ENCODE measurements at regions not wholly inside any gene's neighbourhood (a gene's known extent, or its start where the extent isn't known, plus 50 kb on each side); places are given as distances from the start of the nearest gene placed in this dataset.
"Not testable (repeated sequence)": the region's sequence is repeated elsewhere in the genome, so short reads cannot be mapped to it uniquely, and the experiment has no call there.

DNA sequence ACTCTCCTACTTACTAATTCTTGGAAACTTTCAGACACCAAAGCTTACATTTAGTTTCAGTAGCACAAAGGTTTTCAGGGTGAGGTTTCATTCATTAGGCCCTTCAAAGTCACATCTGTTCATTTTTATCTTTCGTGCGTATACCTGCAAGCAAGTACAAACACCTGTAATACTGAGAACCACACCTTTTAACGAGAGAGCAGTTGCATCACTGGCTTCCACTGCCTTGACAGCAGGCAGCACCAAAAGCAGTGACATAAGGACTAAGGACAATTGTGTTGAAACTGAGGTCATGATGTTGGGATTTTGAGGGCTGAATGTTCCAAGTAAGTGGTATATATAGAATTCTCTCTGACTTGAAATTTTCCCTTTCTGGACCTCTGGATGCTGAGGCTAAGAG lies 61.1 kb downstream of the GOLGA6L25 start:
- in situ Hi-C loops (cut with MboI; ENCODE audit: low pct_unique_long_range_greater_than_20kb in 2 of 9, low sequenced_read_pairs in 9 of 9, unreplicated experiment in 9 of 9); H3K4me1 ChIP-seq (replicated peaks in 1 of 2); ATAC-seq (replicated peaks in 6 of 8); H3K27ac ChIP-seq; H3K4me3 ChIP-seq: not testable (repeated sequence)
- WGBS, 10 experiments = no CpG with 5 or more reads among the region's 3 CpGs

GRCh38 chr15:28621704-28622103 lies 68.3 kb downstream of the GOLGA6L25 start:
- no CpG with 5 or more reads among the region's 2 CpGs for WGBS, 10 experiments
- H3K27ac ChIP-seq; ATAC-seq (replicated peaks in 6 of 8); in situ Hi-C loops (cut with MboI; ENCODE audit: low pct_unique_long_range_greater_than_20kb in 2 of 9, low sequenced_read_pairs in 9 of 9, unreplicated experiment in 9 of 9); H3K4me3 ChIP-seq; H3K4me1 ChIP-seq (replicated peaks in 1 of 2): not testable (repeated sequence)

DNA sequence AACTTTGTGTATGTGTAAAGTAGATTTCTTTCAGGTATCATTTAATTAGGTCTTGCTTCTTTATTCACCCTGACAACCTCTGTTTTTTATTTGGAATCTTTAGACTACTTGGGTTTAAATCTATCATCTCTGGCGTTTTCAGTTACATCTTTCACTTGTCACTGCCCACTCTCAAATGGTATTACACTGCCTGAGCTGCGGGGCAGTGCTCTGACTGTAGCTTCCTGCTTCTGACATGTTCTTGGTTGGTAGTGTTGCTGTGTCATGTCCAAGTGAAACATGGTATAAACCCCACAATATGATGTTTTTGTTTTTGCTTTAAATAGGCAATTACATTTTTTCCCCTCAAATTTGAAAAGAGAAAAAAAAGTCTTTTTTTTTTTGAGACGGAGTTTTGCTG lies 68.8 kb downstream of the GOLGA6L25 start:
- H3K27ac ChIP-seq; ATAC-seq (replicated peaks in 6 of 8); H3K4me1 ChIP-seq (replicated peaks in 1 of 2); in situ Hi-C loops (cut with MboI; ENCODE audit: low pct_unique_long_range_greater_than_20kb in 2 of 9, low sequenced_read_pairs in 9 of 9, unreplicated experiment in 9 of 9); H3K4me3 ChIP-seq: not testable (repeated sequence)
- WGBS, 10 experiments = no CpG with 5 or more reads among the region's 3 CpGs

DNA sequence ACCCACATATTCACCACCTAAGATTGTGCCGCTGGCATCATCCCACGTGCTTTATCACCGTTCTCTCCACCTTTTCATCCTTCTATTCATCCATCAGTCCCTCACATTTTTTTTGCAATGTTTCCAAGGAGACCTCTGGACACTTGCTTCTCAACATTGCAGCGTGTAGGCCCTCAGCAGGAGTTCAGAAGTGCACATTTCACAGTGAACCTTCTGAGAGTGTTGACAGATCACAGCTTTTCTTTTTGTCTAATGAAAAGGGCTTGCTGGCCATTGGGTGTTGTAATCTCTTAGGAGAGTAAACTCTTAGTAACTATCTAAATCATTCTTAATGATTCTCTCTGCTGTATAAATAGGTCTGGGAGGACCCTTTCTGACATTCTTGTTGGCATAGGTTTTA lies 71.0 kb downstream of the GOLGA6L25 start:
- H3K27ac ChIP-seq; in situ Hi-C loops (cut with MboI; ENCODE audit: low pct_unique_long_range_greater_than_20kb in 2 of 9, low sequenced_read_pairs in 9 of 9, unreplicated experiment in 9 of 9); H3K4me3 ChIP-seq; H3K4me1 ChIP-seq (replicated peaks in 1 of 2): not testable (repeated sequence)
- no CpG with 5 or more reads among the region's 4 CpGs for WGBS, 10 experiments
- peak in 3 of 8 experiments; percentile 73 to 99 (median 75) for ATAC-seq (replicated peaks in 6 of 8)

- ATAC-seq (replicated peaks in 6 of 8); in situ Hi-C loops (cut with MboI; ENCODE audit: low pct_unique_long_range_greater_than_20kb in 2 of 9, low sequenced_read_pairs in 9 of 9, unreplicated experiment in 9 of 9); H3K27ac ChIP-seq; H3K4me3 ChIP-seq; H3K4me1 ChIP-seq (replicated peaks in 1 of 2): not testable (repeated sequence)
- WGBS, 10 experiments = no CpG with 5 or more reads among the region's 7 CpGs
Observed at GRCh38 chr15:28639016-28639415, 73.2 kb downstream of the GOLGA8M start.

All from motor neuron (in vitro differentiated cells).